ENCODE measurements at regions not wholly inside any gene's neighbourhood (a gene's known extent, or its start where the extent isn't known, plus 50 kb on each side); places are given as distances from the start of the nearest gene placed in this dataset.

- H3K27me3 ChIP-seq (ENCODE audit: insufficient read depth, poor library complexity, severe bottlenecking): peaks cover 2% of the 10 kb centered on the region
- no peak overlapping the region for H3K4me3 ChIP-seq (replicated peaks; ENCODE audit: insufficient read depth, low read length)
- DNase-seq (ENCODE audit: low read depth in 1 of 2, low spot score in 1 of 2): no peak
- H3K27ac ChIP-seq (replicated peaks): no peak overlapping the region
- TF ChIP-seq POLR2AphosphoS5 (IDR thresholded peaks at IDR 0.05; ENCODE audit: low read depth): no peak
- no peak for TF ChIP-seq REST (IDR thresholded peaks at IDR 0.05; ENCODE audit: insufficient replicate concordance, low read depth)
- TF ChIP-seq SPI1 (IDR thresholded peaks at IDR 0.05; ENCODE audit: borderline replicate concordance, low read depth): no peak
- TF ChIP-seq GABPA (IDR thresholded peaks at IDR 0.05; ENCODE audit: low read depth): no peak
- TF ChIP-seq, protein P1, sequence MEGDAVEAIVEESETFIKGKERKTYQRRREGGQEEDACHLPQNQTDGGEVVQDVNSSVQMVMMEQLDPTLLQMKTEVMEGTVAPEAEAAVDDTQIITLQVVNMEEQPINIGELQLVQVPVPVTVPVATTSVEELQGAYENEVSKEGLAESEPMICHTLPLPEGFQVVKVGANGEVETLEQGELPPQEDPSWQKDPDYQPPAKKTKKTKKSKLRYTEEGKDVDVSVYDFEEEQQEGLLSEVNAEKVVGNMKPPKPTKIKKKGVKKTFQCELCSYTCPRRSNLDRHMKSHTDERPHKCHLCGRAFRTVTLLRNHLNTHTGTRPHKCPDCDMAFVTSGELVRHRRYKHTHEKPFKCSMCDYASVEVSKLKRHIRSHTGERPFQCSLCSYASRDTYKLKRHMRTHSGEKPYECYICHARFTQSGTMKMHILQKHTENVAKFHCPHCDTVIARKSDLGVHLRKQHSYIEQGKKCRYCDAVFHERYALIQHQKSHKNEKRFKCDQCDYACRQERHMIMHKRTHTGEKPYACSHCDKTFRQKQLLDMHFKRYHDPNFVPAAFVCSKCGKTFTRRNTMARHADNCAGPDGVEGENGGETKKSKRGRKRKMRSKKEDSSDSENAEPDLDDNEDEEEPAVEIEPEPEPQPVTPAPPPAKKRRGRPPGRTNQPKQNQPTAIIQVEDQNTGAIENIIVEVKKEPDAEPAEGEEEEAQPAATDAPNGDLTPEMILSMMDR (IDR thresholded peaks at IDR 0.05; ENCODE audit: insufficient read depth, low read length): no peak
Measured at GRCh38 chr14:30499358-30499757, 59.6 kb upstream of the G2E3 start.

GRCh38 chr14:30500222-30500621 lies 58.7 kb upstream of the G2E3 start:
- DNase-seq (ENCODE audit: low read depth in 1 of 2, low spot score in 1 of 2): no peak
- peaks cover 2% of the 10 kb centered on the region for H3K27me3 ChIP-seq (ENCODE audit: insufficient read depth, poor library complexity, severe bottlenecking)
- no peak overlapping the region for H3K27ac ChIP-seq (replicated peaks)

GRCh38 chr14:30507209-30507608 lies 51.7 kb upstream of the G2E3 start:
- DNase-seq (ENCODE audit: low read depth in 1 of 2, low spot score in 1 of 2): no peak
- H3K27ac ChIP-seq (replicated peaks): no peak overlapping the region
- no peaks in the 10 kb centered on the region for H3K27me3 ChIP-seq (ENCODE audit: insufficient read depth, poor library complexity, severe bottlenecking)
- H3K4me3 ChIP-seq (replicated peaks; ENCODE audit: insufficient read depth, low read length): no peak overlapping the region
- TF ChIP-seq, protein P1 (IDR thresholded peaks at IDR 0.05; ENCODE audit: insufficient read depth, low read length): no peak
- TF ChIP-seq POLR2AphosphoS5 (IDR thresholded peaks at IDR 0.05; ENCODE audit: low read depth) (no peak), REST (IDR thresholded peaks at IDR 0.05; ENCODE audit: insufficient replicate concordance, low read depth) (no peak), GABPA (IDR thresholded peaks at IDR 0.05; ENCODE audit: low read depth) (no peak), SPI1 (IDR thresholded peaks at IDR 0.05; ENCODE audit: borderline replicate concordance, low read depth) (peak; percentile 85)

More at GRCh38 chr14:30500222-30500621, 58.7 kb upstream of the G2E3 start:
- TF ChIP-seq GABPA (IDR thresholded peaks at IDR 0.05; ENCODE audit: low read depth) (no peak), SPI1 (IDR thresholded peaks at IDR 0.05; ENCODE audit: borderline replicate concordance, low read depth) (no peak), POLR2AphosphoS5 (IDR thresholded peaks at IDR 0.05; ENCODE audit: low read depth) (no peak), REST (IDR thresholded peaks at IDR 0.05; ENCODE audit: insufficient replicate concordance, low read depth) (no peak)
- TF ChIP-seq, protein P1 (IDR thresholded peaks at IDR 0.05; ENCODE audit: insufficient read depth, low read length): no peak
- H3K4me3 ChIP-seq (replicated peaks; ENCODE audit: insufficient read depth, low read length): no peak overlapping the region

Data from HL-60 (cell line).